Retinal pigment epithelial cell (primary cell): ENCODE measurements at regions not wholly inside any gene's neighbourhood (a gene's known extent, or its start where the extent isn't known, plus 50 kb on each side); places are given as distances from the start of the nearest gene placed in this dataset.

ENCODE experiments used
- DNase-seq: peaks from one replicate; pipeline ENCODE4 v3.0.0-alpha.2; 2010; ENCODE audit warnings: low read depth
- H3K4me3 ChIP-seq: 2 replicates; pipeline ENCODE4 v1.5.1; 2011; ENCODE audit warnings: mild to moderate bottlenecking, low read length, control low read depth, moderate library complexity
- TF ChIP-seq, protein P1 (sequence below): conservative IDR thresholded peaks from 2 replicates; pipeline ENCODE4 v1.5.1; 2011; ENCODE audit warnings: low read depth, low read length, control low read depth, inconsistent platforms

DNA sequence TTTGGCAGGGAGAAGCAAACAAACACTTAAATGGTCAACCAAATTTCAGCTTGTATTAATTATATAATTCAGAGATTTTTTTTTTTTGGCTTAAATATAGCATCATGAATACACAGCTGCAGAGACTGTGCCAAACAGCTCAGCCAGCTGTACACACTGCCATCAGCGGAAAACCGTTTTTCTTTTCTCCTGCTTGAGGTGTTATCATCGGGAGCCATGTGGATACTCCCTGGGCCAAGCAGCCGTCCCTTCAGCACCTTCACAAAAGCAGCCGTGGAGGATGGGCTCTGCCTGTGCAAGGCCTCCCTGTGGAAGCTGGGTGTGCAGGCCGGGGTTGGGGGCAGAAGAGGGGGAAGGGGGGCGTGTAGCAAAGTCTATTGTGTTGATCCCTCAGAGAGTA, 85.0 kb downstream of the NUF2 start:
- no peak for DNase-seq
- TF ChIP-seq, protein P1, sequence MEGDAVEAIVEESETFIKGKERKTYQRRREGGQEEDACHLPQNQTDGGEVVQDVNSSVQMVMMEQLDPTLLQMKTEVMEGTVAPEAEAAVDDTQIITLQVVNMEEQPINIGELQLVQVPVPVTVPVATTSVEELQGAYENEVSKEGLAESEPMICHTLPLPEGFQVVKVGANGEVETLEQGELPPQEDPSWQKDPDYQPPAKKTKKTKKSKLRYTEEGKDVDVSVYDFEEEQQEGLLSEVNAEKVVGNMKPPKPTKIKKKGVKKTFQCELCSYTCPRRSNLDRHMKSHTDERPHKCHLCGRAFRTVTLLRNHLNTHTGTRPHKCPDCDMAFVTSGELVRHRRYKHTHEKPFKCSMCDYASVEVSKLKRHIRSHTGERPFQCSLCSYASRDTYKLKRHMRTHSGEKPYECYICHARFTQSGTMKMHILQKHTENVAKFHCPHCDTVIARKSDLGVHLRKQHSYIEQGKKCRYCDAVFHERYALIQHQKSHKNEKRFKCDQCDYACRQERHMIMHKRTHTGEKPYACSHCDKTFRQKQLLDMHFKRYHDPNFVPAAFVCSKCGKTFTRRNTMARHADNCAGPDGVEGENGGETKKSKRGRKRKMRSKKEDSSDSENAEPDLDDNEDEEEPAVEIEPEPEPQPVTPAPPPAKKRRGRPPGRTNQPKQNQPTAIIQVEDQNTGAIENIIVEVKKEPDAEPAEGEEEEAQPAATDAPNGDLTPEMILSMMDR = no peak
- H3K4me3 ChIP-seq = no peak overlapping the region

DNA sequence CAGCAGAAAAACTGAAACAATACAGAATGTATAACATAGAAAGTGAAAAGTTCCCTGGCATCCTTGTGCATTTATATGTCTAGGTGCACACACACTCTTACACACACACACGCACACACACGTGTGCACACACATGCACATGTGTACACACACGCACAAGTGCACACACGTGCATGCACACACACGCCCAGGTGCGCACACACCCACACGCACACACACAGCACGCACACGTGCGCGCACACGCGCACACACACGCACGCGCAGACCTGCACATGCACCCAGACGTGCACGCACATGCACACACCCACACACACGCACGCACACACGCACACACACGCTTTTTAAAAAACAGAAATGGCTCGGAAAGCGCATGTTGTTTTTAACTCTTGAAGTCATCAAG, 86.5 kb downstream of the NUF2 start:
- H3K4me3 ChIP-seq = no peak overlapping the region
- DNase-seq = no peak
- TF ChIP-seq, protein P1 = no peak

DNA sequence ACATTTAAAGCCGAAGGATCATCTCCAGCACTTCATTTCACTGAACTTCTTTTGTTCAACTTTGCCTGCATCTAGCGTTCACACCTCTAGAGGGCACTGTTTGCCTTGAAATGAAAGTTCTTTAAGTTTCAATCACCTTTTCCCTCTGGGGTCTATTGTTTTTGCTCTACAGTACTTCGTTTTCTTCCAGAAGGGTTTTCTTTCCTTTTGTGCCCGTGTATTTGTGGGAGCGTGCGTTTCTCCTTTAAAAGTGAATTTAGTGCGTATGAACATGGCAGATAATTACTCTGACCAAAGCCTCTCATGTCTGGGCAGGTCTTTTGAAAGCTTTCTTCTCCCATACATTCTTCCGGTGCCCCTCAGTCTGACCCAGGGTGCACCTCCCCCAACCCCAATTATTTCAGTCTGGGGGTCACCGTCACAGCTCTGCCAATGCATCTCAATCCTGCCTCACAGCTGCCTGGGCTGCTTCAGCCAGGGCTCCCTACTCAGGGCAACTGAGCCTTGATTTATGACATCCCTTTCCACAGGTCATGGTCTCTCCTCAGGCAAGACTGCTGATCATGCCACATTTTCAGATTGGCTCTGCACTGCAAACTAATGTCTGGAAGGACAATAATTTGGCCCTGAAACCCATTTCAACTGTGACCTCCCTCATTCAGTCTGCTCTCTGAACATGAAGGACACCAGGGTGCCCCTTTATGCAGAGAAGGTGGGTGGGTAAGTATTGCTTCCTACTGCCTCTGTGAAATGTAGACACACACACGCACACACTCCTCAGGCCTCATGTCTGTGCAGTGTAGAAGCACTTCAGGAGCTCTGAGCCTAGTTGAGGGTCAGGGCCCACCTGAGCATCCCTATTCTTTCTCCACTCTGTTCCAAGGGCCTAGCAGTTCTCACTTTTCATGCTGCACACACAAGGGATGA, 88.6 kb downstream of the NUF2 start:
- TF ChIP-seq, protein P1 = peak; percentile 82
- no peak overlapping the region for H3K4me3 ChIP-seq
- peak; percentile 9 for DNase-seq

DNA sequence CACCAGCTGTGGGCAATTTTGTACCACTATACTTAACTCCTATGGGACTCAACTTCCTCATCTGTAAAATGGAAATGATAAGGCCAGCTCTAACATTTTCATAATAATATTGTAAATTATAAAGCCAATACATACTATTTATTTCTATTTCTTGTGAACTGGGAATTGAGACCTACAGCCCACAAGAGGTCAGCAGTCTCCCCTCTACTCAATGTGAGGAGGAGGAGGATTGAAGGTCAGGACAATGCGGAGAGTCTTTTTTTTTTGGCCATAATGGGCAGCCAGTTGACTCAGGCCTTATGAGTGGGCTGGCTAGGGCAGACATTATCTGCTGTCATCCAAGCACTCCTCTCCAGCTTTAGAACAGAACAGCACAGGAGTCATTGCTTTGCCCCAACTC, 90.5 kb downstream of the NUF2 start:
- H3K4me3 ChIP-seq = no peak overlapping the region
- DNase-seq = no peak
- TF ChIP-seq, protein P1 = no peak

DNA sequence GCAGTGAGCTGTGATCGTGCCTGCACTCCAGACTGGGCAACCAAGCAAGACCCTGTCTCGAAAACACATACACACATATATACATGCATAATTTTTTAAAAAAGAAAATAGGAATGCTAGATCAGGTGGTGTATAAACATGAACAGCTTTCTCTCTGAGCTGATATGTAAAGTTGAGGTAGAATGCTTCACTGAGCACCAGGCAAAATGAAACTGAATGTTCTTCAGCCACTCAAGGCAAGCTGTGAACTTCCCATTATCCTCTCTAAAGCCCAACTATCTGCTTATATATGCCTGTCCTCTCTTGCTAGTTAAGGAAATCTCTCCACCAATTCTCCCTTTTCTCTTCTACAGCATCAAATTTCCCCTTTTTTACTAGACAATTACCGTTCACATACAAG, 93.0 kb downstream of the NUF2 start:
- DNase-seq = no peak
- H3K4me3 ChIP-seq = no peak overlapping the region
- TF ChIP-seq, protein P1 = no peak

DNA sequence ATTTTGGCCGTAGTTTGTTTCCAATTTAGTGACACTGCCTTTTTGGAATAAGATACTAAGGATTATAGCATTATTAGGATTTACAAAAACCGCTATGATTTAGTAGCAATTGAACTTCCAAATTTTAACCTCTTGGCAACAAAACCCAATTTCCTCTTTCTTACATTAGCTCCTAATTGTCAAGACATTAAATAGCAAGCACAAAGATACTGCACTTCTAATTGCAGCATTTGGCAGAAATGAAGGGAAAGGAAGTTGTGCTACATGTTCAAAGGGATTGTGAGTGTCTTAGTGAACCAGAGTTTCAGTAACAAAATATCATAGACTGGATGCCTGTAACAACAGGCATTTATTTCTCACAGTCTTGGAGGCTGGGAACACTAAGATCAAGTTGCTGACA, 99.9 kb downstream of the NUF2 start:
- DNase-seq = no peak
- no peak overlapping the region for H3K4me3 ChIP-seq
- TF ChIP-seq, protein P1 = no peak
